ENCODE measurements at regions not wholly inside any gene's neighbourhood (a gene's known extent, or its start where the extent isn't known, plus 50 kb on each side); places are given as distances from the start of the nearest gene placed in this dataset.

DNA sequence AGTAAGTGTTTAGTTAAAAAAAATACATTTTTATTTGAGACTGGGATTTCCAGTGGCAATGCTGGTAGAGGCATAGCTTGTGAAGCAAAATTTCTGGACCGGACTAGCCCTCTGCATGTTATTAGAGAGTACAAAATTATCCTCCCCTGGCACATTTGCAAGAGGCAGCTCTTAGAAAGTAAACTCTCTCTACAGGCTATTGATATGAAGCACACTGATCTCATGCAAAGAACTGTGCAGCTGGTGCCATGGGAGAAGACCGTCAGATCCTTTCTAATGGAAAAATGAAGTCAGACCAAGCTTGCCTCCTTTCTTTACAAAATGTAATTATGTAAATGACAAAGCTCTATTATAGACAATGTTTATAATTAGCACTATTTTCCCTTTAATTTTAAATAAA lies 2717.2 kb downstream of the PCDH7 start:
- Histone ChIP-seq H3K4me1 (ENCODE audit: control insufficient read depth, insufficient read depth, low read length) (no peaks in the 10 kb centered on the region), H3K9me3 (ENCODE audit: control insufficient read depth, low read length) (no peaks in the 10 kb centered on the region), H3K27me3 (replicated peaks; ENCODE audit: control insufficient read depth, insufficient read depth, low read length) (no peaks in the 10 kb centered on the region), H3K4me3 (ENCODE audit: low read length) (no peak overlapping the region), H3K36me3 (ENCODE audit: control insufficient read depth, insufficient read depth, low read length, severe bottlenecking) (no peaks in the 10 kb centered on the region), H3K9ac (ENCODE audit: low read length) (no peak overlapping the region)
- DNase-seq (ENCODE audit: low read depth), result no peak

DNA sequence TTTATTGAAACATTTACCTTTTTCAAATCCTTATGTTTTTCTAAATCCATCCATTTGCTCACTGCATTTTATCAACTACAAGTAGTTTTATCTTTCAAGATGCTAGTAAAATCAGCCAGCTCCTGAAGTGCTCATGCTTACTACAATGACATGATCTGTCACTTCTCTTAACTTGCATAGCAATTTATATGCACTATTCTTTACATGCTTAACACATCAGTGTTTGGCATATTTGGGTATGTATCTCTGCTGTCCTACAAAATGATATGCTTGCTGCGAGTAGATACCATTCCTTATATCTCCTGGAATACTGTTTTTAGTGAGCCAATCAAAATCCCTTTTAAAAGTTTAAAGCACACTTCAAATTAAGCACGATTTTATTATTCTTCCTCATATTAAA lies 2726.8 kb downstream of the PCDH7 start:
- H3K27me3 ChIP-seq (replicated peaks; ENCODE audit: control insufficient read depth, insufficient read depth, low read length), result no peaks in the 10 kb centered on the region
- H3K4me1 ChIP-seq (ENCODE audit: control insufficient read depth, insufficient read depth, low read length), result no peaks in the 10 kb centered on the region
- no peak overlapping the region for H3K9ac ChIP-seq (ENCODE audit: low read length)
- H3K36me3 ChIP-seq (ENCODE audit: control insufficient read depth, insufficient read depth, low read length, severe bottlenecking), result no peaks in the 10 kb centered on the region
- no peaks in the 10 kb centered on the region for H3K9me3 ChIP-seq (ENCODE audit: control insufficient read depth, low read length)
- H3K4me3 ChIP-seq (ENCODE audit: low read length), result no peak overlapping the region
- no peak for DNase-seq (ENCODE audit: low read depth)

DNA sequence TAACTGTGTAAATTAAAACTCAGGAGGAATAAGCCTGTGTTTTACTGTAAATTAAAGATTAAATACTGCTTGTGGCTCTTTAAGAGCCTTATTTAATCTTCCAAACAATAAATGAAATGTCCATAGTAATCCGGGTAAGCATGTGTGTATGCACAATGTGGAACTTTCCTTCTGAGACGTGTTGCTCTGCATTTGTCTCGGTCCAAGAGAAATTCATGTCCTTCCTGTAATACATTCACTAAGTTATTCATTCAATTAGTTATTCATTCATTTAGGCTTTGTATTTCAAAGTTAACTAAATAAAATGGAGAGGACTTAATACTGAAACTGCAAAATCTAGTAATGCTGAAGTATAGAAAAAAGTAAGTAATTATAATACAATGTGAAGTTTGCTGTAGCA lies 2728.8 kb downstream of the PCDH7 start:
- DNase-seq (ENCODE audit: low read depth), result no peak
- no peaks in the 10 kb centered on the region for H3K9me3 ChIP-seq (ENCODE audit: control insufficient read depth, low read length)

DNA sequence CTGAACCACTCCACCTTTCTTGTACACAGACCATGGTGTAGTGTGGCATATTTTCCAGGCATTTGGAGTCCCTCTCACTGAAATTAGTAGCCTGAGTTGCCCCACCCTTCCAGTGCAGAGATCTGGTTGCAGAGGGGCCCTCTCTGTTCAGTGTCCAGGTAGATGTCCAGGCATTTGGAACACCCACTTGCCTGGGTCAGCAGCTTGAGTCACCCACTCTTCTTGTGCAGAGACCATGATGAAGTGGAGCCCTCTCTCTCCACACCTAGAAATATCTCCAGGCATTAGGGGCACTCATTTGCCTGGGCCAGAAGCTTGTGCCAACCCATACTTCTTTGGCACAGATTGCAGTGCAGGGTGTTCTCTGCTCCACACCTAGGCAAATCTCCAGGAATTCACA lies 2733.3 kb downstream of the PCDH7 start:
- Histone ChIP-seq H3K27me3 (replicated peaks; ENCODE audit: control insufficient read depth, insufficient read depth, low read length) (no peaks in the 10 kb centered on the region), H3K9me3 (ENCODE audit: control insufficient read depth, low read length) (no peaks in the 10 kb centered on the region), H3K4me1 (ENCODE audit: control insufficient read depth, insufficient read depth, low read length) (no peaks in the 10 kb centered on the region), H3K36me3 (ENCODE audit: control insufficient read depth, insufficient read depth, low read length, severe bottlenecking) (no peaks in the 10 kb centered on the region), H3K4me3 (ENCODE audit: low read length) (no peak overlapping the region), H3K9ac (ENCODE audit: low read length) (no peak overlapping the region)
- DNase-seq (ENCODE audit: low read depth), result no peak

More for the DNA sequence above, 2728.8 kb downstream of the PCDH7 start:
- H3K4me1 ChIP-seq (ENCODE audit: control insufficient read depth, insufficient read depth, low read length), result no peaks in the 10 kb centered on the region
- no peak overlapping the region for H3K4me3 ChIP-seq (ENCODE audit: low read length)
- H3K36me3 ChIP-seq (ENCODE audit: control insufficient read depth, insufficient read depth, low read length, severe bottlenecking), result no peaks in the 10 kb centered on the region
- no peak overlapping the region for H3K9ac ChIP-seq (ENCODE audit: low read length)
- H3K27me3 ChIP-seq (replicated peaks; ENCODE audit: control insufficient read depth, insufficient read depth, low read length), result no peaks in the 10 kb centered on the region

DNA sequence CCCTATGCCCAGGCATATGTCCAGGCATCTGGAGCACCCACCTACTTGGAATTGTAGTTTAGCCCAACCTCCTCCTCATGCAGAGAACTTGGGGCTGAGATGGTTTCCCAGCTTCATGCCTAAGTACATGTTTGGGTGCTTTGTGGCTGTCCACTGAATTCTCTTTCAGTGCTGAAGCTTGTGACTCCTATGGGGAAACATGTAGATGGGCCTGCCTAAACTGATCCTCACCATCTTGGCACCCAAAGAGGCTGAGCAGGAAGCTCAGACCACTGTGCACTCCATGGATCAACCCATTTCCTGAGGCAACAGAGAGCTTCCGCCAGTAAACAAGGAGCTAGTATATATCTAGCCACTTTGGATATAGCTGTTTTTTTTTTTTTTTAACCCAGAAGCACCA lies 2733.7 kb downstream of the PCDH7 start:
- no peak overlapping the region for H3K9ac ChIP-seq (ENCODE audit: low read length)
- no peak overlapping the region for H3K4me3 ChIP-seq (ENCODE audit: low read length)
- H3K4me1 ChIP-seq (ENCODE audit: control insufficient read depth, insufficient read depth, low read length), result no peaks in the 10 kb centered on the region
- no peaks in the 10 kb centered on the region for H3K9me3 ChIP-seq (ENCODE audit: control insufficient read depth, low read length)
- DNase-seq (ENCODE audit: low read depth), result no peak
- H3K27me3 ChIP-seq (replicated peaks; ENCODE audit: control insufficient read depth, insufficient read depth, low read length), result no peaks in the 10 kb centered on the region
- H3K36me3 ChIP-seq (ENCODE audit: control insufficient read depth, insufficient read depth, low read length, severe bottlenecking), result no peaks in the 10 kb centered on the region

DNA sequence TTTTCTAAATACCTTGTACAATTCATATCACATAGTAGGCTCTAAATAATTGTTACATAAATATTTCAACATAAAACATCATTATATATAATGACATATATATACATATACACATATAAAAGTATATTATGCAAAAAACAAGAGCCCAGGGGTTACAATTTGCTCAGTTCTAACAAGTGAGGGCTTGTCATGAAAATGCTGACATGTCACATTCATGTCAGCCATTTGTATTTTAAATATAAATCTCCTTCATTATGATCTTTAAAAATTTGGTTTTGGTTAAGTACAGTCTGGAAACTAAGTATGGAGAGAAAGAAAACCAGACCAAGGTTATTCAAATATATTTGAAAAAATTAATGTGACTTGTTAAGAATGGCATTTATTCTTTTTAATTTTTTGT lies 2745.4 kb downstream of the PCDH7 start:
- H3K9me3 ChIP-seq (ENCODE audit: control insufficient read depth, low read length), result no peaks in the 10 kb centered on the region
- no peak for DNase-seq (ENCODE audit: low read depth)
- no peaks in the 10 kb centered on the region for H3K36me3 ChIP-seq (ENCODE audit: control insufficient read depth, insufficient read depth, low read length, severe bottlenecking)
- no peak overlapping the region for H3K9ac ChIP-seq (ENCODE audit: low read length)
- H3K4me3 ChIP-seq (ENCODE audit: low read length), result no peak overlapping the region
- no peaks in the 10 kb centered on the region for H3K4me1 ChIP-seq (ENCODE audit: control insufficient read depth, insufficient read depth, low read length)
- no peaks in the 10 kb centered on the region for H3K27me3 ChIP-seq (replicated peaks; ENCODE audit: control insufficient read depth, insufficient read depth, low read length)

DNA sequence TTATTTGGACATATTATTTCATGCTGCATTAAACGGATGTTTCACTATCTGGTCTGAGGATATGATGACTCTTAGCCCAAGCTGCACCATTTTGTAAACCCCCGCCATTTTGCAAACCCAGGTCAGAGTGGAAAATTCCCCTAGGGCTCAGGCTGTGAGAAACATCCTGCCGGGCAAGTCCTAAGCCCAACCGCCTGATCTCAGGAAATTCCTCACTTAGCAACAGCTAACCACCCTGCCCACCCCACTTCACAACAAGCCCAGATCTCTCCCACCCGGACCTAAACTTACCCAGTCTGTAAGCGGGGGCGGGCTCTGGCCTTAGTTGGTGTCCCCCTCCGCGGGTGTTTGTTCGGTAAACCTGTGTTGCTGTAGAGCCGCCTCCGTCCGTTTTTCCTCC lies 2747.1 kb downstream of the PCDH7 start:
- no peaks in the 10 kb centered on the region for H3K36me3 ChIP-seq (ENCODE audit: control insufficient read depth, insufficient read depth, low read length, severe bottlenecking)
- no peaks in the 10 kb centered on the region for H3K4me1 ChIP-seq (ENCODE audit: control insufficient read depth, insufficient read depth, low read length)
- H3K4me3 ChIP-seq (ENCODE audit: low read length), result no peak overlapping the region
- H3K27me3 ChIP-seq (replicated peaks; ENCODE audit: control insufficient read depth, insufficient read depth, low read length), result no peaks in the 10 kb centered on the region
- H3K9me3 ChIP-seq (ENCODE audit: control insufficient read depth, low read length), result no peaks in the 10 kb centered on the region
- DNase-seq (ENCODE audit: low read depth), result no peak
- H3K9ac ChIP-seq (ENCODE audit: low read length), result no peak overlapping the region

DNA sequence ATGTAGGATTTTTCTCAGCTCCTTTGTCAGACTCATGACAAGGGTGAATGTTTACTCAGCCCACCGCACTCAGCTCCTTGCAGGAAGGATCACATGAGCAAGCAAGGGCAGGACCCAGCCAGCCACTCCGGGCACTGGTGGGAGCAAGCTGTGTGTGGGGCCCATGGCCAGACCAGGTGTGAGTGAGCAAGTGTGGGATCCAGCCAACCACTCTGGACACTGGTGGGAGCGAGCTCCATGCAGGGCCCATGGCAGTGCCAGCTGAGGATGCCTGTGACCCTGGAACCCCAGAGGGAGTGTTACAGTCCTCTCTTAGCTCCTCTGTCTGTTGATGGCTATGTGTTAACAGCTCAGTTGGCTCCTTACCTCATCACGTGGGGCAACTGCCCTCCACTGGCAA lies 2750.6 kb downstream of the PCDH7 start:
- no peaks in the 10 kb centered on the region for H3K4me1 ChIP-seq (ENCODE audit: control insufficient read depth, insufficient read depth, low read length)
- no peak overlapping the region for H3K9ac ChIP-seq (ENCODE audit: low read length)
- no peaks in the 10 kb centered on the region for H3K27me3 ChIP-seq (replicated peaks; ENCODE audit: control insufficient read depth, insufficient read depth, low read length)
- H3K4me3 ChIP-seq (ENCODE audit: low read length), result no peak overlapping the region
- H3K36me3 ChIP-seq (ENCODE audit: control insufficient read depth, insufficient read depth, low read length, severe bottlenecking), result no peaks in the 10 kb centered on the region
- H3K9me3 ChIP-seq (ENCODE audit: control insufficient read depth, low read length), result no peaks in the 10 kb centered on the region
- no peak for DNase-seq (ENCODE audit: low read depth)

DNA sequence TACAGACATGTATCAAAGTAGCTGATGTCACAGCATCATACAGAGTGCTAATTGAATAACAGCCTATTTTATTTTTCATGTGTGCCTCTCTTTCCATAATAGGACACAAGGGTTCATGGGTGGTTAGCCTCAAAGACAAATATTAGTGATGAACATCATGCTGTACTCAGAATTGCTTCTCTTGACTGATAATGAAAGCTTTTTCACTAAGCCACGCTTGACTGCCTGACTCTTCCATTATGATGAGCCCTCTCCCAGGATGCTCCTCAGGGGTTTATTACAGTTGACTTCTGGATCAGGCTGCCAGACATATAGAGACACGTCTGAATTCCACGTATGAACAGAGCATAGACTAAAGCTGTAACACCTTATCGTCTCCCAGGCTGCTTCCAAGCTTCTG lies 2757.5 kb downstream of the PCDH7 start:
- no peak overlapping the region for H3K4me3 ChIP-seq (ENCODE audit: low read length)
- H3K36me3 ChIP-seq (ENCODE audit: control insufficient read depth, insufficient read depth, low read length, severe bottlenecking), result no peaks in the 10 kb centered on the region
- H3K9ac ChIP-seq (ENCODE audit: low read length), result no peak overlapping the region
- H3K4me1 ChIP-seq (ENCODE audit: control insufficient read depth, insufficient read depth, low read length), result no peaks in the 10 kb centered on the region
- H3K9me3 ChIP-seq (ENCODE audit: control insufficient read depth, low read length), result no peaks in the 10 kb centered on the region
- no peaks in the 10 kb centered on the region for H3K27me3 ChIP-seq (replicated peaks; ENCODE audit: control insufficient read depth, insufficient read depth, low read length)
- DNase-seq (ENCODE audit: low read depth), result no peak

DNA sequence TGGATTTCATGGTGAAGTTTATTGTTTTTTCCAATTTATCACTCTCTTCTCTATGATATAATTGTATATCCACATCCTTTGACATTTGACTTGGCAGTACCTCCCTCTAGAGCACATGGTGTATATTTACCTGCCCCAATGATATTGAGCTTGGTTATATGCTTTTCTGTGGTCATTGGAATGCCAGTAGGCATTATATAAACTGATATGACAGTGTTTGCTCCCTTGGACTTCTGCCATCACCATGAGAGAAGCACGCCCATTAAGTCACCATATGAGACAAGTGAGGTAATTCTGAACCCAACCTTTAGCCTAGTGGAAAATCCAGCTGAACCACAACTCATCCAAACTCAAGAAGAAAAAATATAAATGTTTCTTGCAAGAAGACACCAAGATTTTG lies 2761.5 kb downstream of the ARAP2 start:
- Histone ChIP-seq H3K9ac (ENCODE audit: low read length) (no peak overlapping the region), H3K36me3 (ENCODE audit: control insufficient read depth, insufficient read depth, low read length, severe bottlenecking) (no peaks in the 10 kb centered on the region), H3K27me3 (replicated peaks; ENCODE audit: control insufficient read depth, insufficient read depth, low read length) (no peaks in the 10 kb centered on the region), H3K9me3 (ENCODE audit: control insufficient read depth, low read length) (no peaks in the 10 kb centered on the region), H3K4me3 (ENCODE audit: low read length) (no peak overlapping the region), H3K4me1 (ENCODE audit: control insufficient read depth, insufficient read depth, low read length) (no peaks in the 10 kb centered on the region)
- no peak for DNase-seq (ENCODE audit: low read depth)

DNA sequence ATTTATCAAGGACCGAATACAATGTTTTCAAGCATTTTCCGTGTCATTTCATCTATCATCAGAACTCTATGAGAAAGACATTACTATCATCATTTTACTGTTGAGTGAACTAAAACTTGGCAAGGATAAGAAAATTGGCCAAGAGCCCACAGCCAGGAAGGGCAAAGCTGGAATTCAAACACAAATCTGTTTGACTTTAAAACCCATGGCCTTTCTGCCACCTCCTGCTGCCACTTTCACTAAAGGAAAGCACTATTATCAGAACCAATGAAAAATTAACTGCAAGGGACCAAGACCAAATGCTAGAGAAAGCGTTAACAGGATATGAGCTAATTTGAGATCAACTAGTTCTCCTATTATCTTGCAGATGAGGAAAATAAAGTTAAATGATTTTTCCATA lies 2759.2 kb downstream of the ARAP2 start:
- Histone ChIP-seq H3K36me3 (ENCODE audit: control insufficient read depth, insufficient read depth, low read length, severe bottlenecking) (no peaks in the 10 kb centered on the region), H3K9me3 (ENCODE audit: control insufficient read depth, low read length) (no peaks in the 10 kb centered on the region), H3K4me1 (ENCODE audit: control insufficient read depth, insufficient read depth, low read length) (no peaks in the 10 kb centered on the region), H3K27me3 (replicated peaks; ENCODE audit: control insufficient read depth, insufficient read depth, low read length) (no peaks in the 10 kb centered on the region), H3K9ac (ENCODE audit: low read length) (no peak overlapping the region), H3K4me3 (ENCODE audit: low read length) (no peak overlapping the region)
- no peak for DNase-seq (ENCODE audit: low read depth)

DNA sequence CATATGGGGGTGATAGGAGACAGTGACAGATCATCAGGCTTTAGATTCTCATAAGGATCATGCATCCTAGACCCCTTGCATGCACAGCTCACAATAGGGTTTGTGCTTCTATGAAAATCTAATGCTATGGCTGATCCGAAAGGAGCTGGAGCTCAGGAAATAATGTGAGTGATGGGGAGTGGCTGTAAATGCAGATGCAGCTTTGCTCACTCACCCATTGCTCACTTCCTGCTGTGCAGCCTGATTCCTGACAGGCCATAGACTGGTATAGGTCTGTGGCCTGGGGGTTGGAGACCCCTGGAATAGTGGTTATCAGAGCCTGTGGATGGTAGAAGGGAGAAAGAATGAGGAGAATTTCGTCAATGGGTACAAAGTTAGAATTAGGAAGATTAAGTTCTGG lies 2751.1 kb downstream of the ARAP2 start:
- Histone ChIP-seq H3K9ac (ENCODE audit: low read length) (no peak overlapping the region), H3K36me3 (ENCODE audit: control insufficient read depth, insufficient read depth, low read length, severe bottlenecking) (no peaks in the 10 kb centered on the region), H3K9me3 (ENCODE audit: control insufficient read depth, low read length) (no peaks in the 10 kb centered on the region), H3K27me3 (replicated peaks; ENCODE audit: control insufficient read depth, insufficient read depth, low read length) (no peaks in the 10 kb centered on the region), H3K4me3 (ENCODE audit: low read length) (no peak overlapping the region), H3K4me1 (ENCODE audit: control insufficient read depth, insufficient read depth, low read length) (no peaks in the 10 kb centered on the region)
- DNase-seq (ENCODE audit: low read depth), result no peak

Measured in adipocyte (in vitro differentiated cells).